Breast epithelium (tissue), 4 donors: ENCODE measurements at regions not wholly inside any gene's neighbourhood (a gene's known extent, or its start where the extent isn't known, plus 50 kb on each side); places are given as distances from the start of the nearest gene placed in this dataset.

Experiments used
- DNase-seq, 2 donors: peaks; one replicate each; pipeline ENCODE4 v3.0.0-alpha.2; 2019; ENCODE audit warnings: low spot score in 2 of 2
- H3K27ac ChIP-seq, 2 donors: fragments of 200-600 bp; sonication (generic) in 1 of 2; one replicate each; pipeline ENCODE4 v1.5.1; 2016 to 2019; ENCODE audit warnings: mild to moderate bottlenecking in 1 of 2
- H3K27me3 ChIP-seq, 2 donors: fragments of 200-600 bp; sonication (generic) in 1 of 2; one replicate each; pipeline versions ENCODE4 v1.5.1 to v1.6.0; 2017 to 2019; ENCODE audit warnings: control low read depth in 1 of 2, mild to moderate bottlenecking in 1 of 2
- H3K36me3 ChIP-seq: fragments of 200-600 bp; one replicate; pipeline ENCODE4 v1.5.1; 2019
- H3K4me1 ChIP-seq, 2 donors: fragments of 200-600 bp; sonication (generic); one replicate each; pipeline ENCODE4 v1.5.1; 2016 to 2019; ENCODE audit warnings: control low read depth in 1 of 2
- H3K4me3 ChIP-seq, 3 donors: fragments of 200-600 bp; sonication (generic); 1 replicate in 2 of 3; 2 replicates in 1 of 3; pipeline ENCODE4 v1.5.1; 2016 to 2019; ENCODE audit warnings: mild to moderate bottlenecking in 3 of 3, moderate library complexity in 2 of 3
- H3K9me3 ChIP-seq, 2 donors: fragments of 200-600 bp; sonication (generic) in 1 of 2; one replicate each; pipeline ENCODE4 v1.5.1; 2016 to 2019; ENCODE audit warnings: control low read depth in 1 of 2
- CTCF ChIP-seq, 3 donors: fragments of 450-650 bp; IDR thresholded peaks; one replicate each; pipeline ENCODE4 v1.5.1; 2016 to 2017; ENCODE audit warnings: antibody characterized with exemption in 3 of 3, mild to moderate bottlenecking in 3 of 3, moderate library complexity in 3 of 3
- POLR2A ChIP-seq: fragments of 450-650 bp; IDR thresholded peaks from one replicate; pipeline ENCODE4 v1.6.1; 2016; ENCODE audit warnings: antibody characterized with exemption, mild to moderate bottlenecking, moderate library complexity
- POLR2AphosphoS5 ChIP-seq, 3 donors: sonication (generic); formaldehyde crosslinking; IDR thresholded peaks; one replicate each; pipeline ENCODE4 v1.6.1; 2017; ENCODE audit warnings: antibody characterized with exemption in 3 of 3
- intact Hi-C: fragments of 100-400 bp; cut with DNase I; formaldehyde crosslinking; loops from one replicate; pipeline ENCODE4 v1.15.1; 2023; ENCODE audit warnings: low total_unique reads

- Histone ChIP-seq H3K36me3 (no peaks in the 10 kb centered on the region), H3K27ac (no peak overlapping the region), H3K9me3 (no peaks in the 10 kb centered on the region), H3K4me1 (no peaks in the 10 kb centered on the region), H3K4me3 (no peak overlapping the region), H3K27me3 (peaks cover 0 to 11% of the 10 kb centered on the region in 2 donors)
- intact Hi-C loops: no loop called here
- DNase-seq: no peak
- TF ChIP-seq CTCF (IDR thresholded peaks at IDR 0.05): no peak
- TF ChIP-seq POLR2A: no peak
Measured at GRCh38 chr2:143934626-143935481, 585.1 kb downstream of the ZEB2 start.

- H3K4me3 ChIP-seq: no peak overlapping the region
- DNase-seq: no peak
- intact Hi-C loops: no loop called here
- no peaks in the 10 kb centered on the region for H3K36me3 ChIP-seq
- H3K4me1 ChIP-seq: no peaks in the 10 kb centered on the region
- TF ChIP-seq CTCF (IDR thresholded peaks at IDR 0.05) (no peak), POLR2A (no peak), POLR2AphosphoS5 (IDR thresholded peaks at IDR 0.05) (no peak)
- peaks cover 0 to 11% of the 10 kb centered on the region in 2 donors for H3K27me3 ChIP-seq
- no peaks in the 10 kb centered on the region for H3K9me3 ChIP-seq
- no peak overlapping the region for H3K27ac ChIP-seq
Measured at GRCh38 chr2:143933946-143934569, 585.9 kb downstream of the ZEB2 start.

GRCh38 chr2:143930891-143931290, 589.0 kb downstream of the ZEB2 start:
- no peak for DNase-seq
- Histone ChIP-seq H3K27ac (no peak overlapping the region), H3K36me3 (no peaks in the 10 kb centered on the region), H3K4me3 (no peak overlapping the region), H3K4me1 (no peaks in the 10 kb centered on the region), H3K9me3 (no peaks in the 10 kb centered on the region), H3K27me3 (no peaks in the 10 kb centered on the region)
- TF ChIP-seq POLR2A (no peak), CTCF (IDR thresholded peaks at IDR 0.05) (no peak), POLR2AphosphoS5 (IDR thresholded peaks at IDR 0.05) (no peak)
- intact Hi-C loops: no loop called here

- no peaks in the 10 kb centered on the region for H3K4me1 ChIP-seq
- H3K4me3 ChIP-seq: no peak overlapping the region
- no peak overlapping the region for H3K27ac ChIP-seq
- DNase-seq: no peak
- H3K27me3 ChIP-seq: no peaks in the 10 kb centered on the region
- intact Hi-C loops: no loop called here
- no peaks in the 10 kb centered on the region for H3K36me3 ChIP-seq
- H3K9me3 ChIP-seq: no peaks in the 10 kb centered on the region
- TF ChIP-seq POLR2A (no peak), CTCF (IDR thresholded peaks at IDR 0.05) (no peak), POLR2AphosphoS5 (IDR thresholded peaks at IDR 0.05) (no peak)
Measured at GRCh38 chr2:143928613-143929012, 591.3 kb downstream of the ZEB2 start.

- no peak overlapping the region for H3K4me3 ChIP-seq
- H3K36me3 ChIP-seq: no peaks in the 10 kb centered on the region
- no peak overlapping the region for H3K27ac ChIP-seq
- no peaks in the 10 kb centered on the region for H3K9me3 ChIP-seq
- intact Hi-C loops: no loop called here
- H3K27me3 ChIP-seq: no peaks in the 10 kb centered on the region
- H3K4me1 ChIP-seq: no peaks in the 10 kb centered on the region
- no peak for DNase-seq
- no peak for TF ChIP-seq POLR2AphosphoS5 (IDR thresholded peaks at IDR 0.05)
- no peak for TF ChIP-seq CTCF (IDR thresholded peaks at IDR 0.05)
- no peak for TF ChIP-seq POLR2A
Measured at GRCh38 chr2:143928184-143928583, 591.7 kb downstream of the ZEB2 start.
